ENCODE measurements at regions not wholly inside any gene's neighbourhood (a gene's known extent, or its start where the extent isn't known, plus 50 kb on each side); places are given as distances from the start of the nearest gene placed in this dataset.

- TF ChIP-seq POLR2A (IDR thresholded peaks at IDR 0.05; ENCODE audit: low read depth, low read length), result no peak
- no peak for TF ChIP-seq CTCF (conservative IDR thresholded peaks at IDR 0.05; ENCODE audit: low read depth, low read length)
- no peak for TF ChIP-seq MXI1 (IDR thresholded peaks at IDR 0.05; ENCODE audit: borderline replicate concordance, low read depth, low read length)
- no peak for TF ChIP-seq RAD21 (IDR thresholded peaks at IDR 0.05; ENCODE audit: low read length)
- no peak for TF ChIP-seq MAFK (IDR thresholded peaks at IDR 0.05; ENCODE audit: low read depth, low read length)
- TF ChIP-seq RFX5 (IDR thresholded peaks at IDR 0.05; ENCODE audit: low read depth, low read length), result no peak
- TF ChIP-seq CEBPB (IDR thresholded peaks at IDR 0.05; ENCODE audit: low read depth, low read length), result no peak
- no peak for TF ChIP-seq MAZ (IDR thresholded peaks at IDR 0.05; ENCODE audit: borderline replicate concordance, low read depth, low read length)
Measured at GRCh38 chr14:22417914-22418313, 171.1 kb downstream of the DAD1 start.

Data from IMR-90 (cell line).